Smooth muscle cell of the brain vasculature (primary cell): ENCODE measurements at regions not wholly inside any gene's neighbourhood (a gene's known extent, or its start where the extent isn't known, plus 50 kb on each side); places are given as distances from the start of the nearest gene placed in this dataset.

Experiments
- DNase-seq: peaks from one replicate; pipeline ENCODE4 v3.0.0-alpha.2; 2012; ENCODE audit warnings: low read depth, low spot score

DNA sequence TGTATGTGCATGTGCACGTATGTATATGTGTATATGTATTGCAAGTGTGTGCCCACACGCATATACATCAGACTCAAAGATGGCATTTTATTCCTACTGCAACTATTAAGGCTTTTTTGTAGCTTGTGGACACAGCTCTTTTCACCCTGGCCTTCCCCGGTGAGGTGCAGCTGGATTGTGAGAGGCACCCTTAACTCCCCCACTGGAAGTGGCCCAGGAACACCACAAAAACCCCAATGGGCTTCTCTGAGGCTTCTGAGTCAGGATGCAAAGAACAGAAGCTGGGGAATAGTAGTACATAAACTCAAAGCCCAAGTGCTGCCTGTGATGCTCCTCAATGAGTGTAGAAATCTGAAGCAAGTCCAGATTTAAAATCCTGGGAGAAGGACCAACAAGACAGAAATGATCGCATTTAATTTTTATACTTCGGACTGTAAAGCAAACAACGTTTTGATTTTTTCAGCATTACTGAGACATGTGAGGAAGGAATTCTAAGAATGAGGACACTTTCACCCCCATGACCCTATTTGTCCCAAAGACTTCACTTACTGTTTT, 369.2 kb upstream of the MGMT start:
- DNase-seq = no peak

DNA sequence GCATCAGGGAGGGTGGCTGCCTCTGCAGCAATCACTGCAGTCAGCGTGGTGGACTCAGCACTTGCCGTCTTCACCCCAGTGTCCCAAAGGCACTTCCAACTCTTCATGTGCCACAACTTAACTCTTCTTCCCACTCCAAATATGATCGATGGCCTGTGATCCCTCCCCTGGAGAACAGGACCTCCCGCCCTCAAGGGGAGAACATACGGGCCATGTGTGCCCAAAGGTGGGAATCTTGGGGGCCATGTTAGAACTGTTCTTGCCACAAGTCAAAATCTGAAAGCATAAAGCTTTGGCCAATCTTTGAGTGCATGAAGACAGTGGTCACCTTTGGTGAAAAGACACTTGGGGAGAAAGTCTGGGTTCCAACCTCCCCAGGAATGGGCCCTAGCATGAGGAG, 368.5 kb upstream of the MGMT start:
- DNase-seq = no peak

DNA sequence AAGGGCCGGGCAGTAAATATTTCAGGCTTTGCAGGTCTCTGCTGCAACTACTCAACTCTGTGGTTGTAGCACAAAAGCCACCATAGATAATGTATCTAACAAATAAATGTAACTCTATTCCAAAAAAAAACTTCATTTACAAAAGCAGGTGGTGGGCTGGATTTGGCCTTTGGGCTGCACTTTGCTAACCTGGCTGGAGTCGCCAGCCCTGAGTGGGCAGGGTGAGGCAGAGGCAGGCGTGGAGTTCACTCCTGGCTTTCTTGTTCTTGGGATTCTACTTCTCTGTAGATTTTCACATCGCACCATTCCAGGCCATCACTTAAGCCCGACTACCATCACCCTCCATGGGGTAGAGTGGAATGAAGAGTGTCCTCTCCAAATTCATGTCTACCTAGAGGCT, 367.6 kb upstream of the MGMT start:
- no peak for DNase-seq

DNA sequence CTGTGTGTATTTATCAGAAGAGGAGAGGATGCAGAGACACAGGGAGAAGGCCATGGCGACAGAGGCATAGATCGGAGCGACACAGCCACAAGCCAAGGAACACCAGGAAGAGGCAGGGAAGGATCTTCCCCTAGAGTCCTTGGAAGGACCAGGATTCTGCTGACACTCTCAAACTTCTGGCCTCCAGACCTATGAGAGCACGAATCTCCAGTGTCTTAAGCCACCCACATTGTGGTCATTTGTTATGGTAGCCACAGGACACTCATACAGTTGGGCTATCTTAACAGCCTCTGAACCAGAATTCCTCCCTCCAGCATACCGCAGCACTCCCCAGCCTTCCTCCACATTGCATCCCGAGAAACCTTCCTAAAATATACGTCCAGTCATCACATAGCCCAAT, 367.0 kb upstream of the MGMT start:
- DNase-seq = no peak

DNA sequence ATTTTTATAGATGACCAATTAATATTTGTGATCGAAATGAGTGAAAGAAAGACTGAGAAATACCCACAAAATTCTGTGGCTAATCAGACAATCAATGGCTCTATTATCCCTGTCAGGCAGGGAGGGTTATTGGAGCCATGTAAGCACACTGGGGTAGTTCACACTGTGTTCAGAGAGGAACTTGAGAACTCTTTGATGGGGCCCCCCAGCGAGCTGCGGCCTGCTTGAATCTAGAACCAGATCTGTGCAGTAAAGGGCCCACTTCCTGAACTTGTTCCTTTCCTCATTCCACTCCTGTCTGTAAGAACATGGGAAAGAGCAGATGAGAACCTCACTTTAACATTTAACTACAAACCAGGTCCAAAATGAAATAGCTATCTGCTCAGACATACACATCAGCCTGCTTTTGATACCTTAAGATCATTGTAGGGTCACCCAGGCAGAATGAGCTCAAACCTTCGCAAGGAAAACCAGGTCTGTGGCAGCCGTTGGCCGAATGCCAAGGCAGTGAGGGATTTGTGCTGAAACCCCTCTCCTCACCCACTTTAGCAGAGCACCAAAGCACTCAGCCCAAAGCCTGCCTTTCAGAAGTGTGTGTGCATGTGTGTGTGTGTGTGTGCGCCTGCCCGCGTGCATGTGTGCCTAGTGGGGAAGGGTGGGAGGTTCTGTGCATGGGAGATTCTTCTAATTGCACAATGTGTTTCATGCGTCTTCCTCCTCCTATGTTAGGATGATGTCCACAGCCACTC, 365.6 kb upstream of the MGMT start:
- no peak for DNase-seq

GRCh38 chr10:129102906-129103693, 363.9 kb upstream of the MGMT start:
- DNase-seq = no peak

DNA sequence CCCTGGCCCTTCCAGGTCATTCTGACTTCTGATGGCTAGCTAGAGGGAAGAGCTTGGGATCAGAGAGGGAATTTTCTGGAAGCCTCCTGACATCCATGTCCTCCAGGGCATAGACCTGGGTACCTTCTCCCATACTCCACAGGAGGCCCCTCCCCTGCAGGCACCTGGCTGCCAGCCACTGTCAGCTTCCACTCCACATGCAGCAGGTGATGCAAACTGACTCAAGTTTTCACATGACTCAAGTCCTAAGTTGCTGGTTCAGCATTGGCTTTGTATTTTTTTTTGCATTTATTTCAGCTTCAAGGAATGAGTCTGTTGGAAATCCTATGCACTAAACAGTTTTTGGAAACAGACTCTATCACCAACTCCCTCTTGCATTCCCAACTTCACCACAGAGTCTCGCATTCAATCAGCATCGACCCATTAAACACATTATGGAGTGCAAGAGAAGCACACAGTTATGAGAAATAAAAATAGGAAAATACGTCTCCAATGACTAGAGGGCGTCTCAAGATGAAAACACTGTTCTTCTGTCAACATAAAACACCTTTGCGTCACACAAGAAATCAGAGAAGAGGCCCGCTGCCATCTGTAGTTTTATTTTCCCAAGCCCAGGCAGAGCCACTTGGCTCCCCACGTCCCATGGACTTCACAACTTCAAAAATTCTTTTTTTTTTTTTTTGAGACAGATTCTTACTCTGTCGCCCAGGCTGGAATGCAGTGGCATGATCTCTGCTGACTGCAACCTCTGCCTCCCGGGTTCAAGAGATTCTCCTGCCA, 362.6 kb upstream of the MGMT start:
- DNase-seq = no peak

DNA sequence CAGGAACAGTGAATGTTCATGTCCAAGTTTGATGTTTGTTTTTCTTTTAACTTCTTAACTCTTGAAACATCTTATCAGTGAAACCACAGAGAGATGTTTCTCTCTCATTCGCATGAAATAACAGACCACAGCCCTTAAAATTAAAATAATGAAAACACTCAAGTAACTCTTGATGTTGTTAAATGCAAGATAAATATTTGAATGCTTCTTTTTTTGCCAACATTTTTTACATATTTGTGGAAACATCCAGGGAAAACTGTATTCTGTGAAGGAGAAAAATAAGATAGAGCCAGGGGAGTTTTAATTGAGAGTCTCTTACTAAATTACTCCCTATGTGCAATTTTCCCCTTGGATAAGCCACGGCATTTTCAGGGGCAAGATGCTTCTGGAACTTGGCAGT, 361.8 kb upstream of the MGMT start:
- no peak for DNase-seq

- DNase-seq = no peak
Observed at GRCh38 chr10:129106314-129106713, 360.7 kb upstream of the MGMT start.

DNA sequence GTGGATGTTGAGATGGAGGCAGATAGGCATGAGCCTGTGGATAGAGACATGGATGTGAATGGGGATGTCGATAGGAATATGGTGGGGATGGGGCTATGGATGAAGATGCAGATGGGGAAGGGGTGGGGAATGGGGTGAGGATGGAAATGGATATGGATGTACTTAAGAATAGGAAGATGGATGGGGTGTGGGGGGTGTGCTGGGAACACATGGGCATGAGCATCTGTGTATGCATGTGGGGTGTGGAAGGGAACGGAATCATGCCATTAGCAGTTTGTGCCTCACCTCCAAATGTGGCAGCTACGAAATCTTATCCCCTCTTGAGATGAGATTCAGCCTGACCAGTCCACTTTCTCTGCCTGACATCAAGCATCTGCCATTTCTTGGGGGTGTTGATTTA, 359.5 kb upstream of the MGMT start:
- DNase-seq = no peak

GRCh38 chr10:129108378-129108777, 358.7 kb upstream of the MGMT start:
- no peak for DNase-seq

GRCh38 chr10:129108994-129109393, 358.0 kb upstream of the MGMT start:
- no peak for DNase-seq

GRCh38 chr10:129110780-129111179, 356.3 kb upstream of the MGMT start:
- no peak for DNase-seq

- DNase-seq = no peak
Observed at GRCh38 chr10:129111922-129112321, 355.1 kb upstream of the MGMT start.

DNA sequence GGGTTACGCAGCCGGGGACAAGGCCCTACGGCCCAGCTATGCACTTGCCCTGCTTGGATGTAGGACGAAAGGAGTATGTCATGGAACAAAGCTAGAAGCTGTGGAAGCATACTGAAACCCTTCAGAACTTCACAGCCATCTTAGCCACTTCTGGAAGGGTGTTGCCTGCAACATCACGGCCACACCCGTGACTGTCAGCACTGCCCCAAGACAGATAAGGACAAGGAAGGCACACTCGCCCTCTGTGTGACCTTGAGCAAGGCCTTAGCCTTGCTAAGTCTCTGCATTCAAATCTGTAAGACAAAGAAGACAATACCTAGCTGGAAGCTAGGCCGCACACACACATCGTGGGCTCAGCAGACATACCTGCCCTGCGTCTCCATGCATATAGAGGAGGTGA, 352.5 kb upstream of the MGMT start:
- no peak for DNase-seq

- DNase-seq = no peak
Observed at GRCh38 chr10:129116371-129116770, 350.7 kb upstream of the MGMT start.

GRCh38 chr10:129120441-129120840, 346.6 kb upstream of the MGMT start:
- no peak for DNase-seq

DNA sequence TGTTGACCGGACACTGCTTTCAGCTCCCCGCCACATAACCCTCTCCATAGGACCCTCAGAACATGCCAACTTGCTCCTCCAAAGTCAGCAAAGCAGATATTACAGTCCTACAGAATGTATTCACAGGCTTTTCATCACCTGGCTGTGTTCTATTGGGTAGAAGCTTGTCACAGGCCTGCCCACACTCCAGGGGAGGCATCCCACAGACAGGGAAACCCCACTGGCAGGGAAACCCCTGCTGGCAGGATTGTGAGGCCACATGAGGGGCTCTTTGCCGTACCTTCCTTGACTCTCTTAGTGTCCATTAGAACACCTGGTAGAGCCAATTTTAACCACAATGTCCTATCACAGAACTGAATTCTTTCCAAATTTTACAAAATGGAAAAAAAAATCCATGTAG, 344.2 kb upstream of the MGMT start:
- DNase-seq = no peak

DNA sequence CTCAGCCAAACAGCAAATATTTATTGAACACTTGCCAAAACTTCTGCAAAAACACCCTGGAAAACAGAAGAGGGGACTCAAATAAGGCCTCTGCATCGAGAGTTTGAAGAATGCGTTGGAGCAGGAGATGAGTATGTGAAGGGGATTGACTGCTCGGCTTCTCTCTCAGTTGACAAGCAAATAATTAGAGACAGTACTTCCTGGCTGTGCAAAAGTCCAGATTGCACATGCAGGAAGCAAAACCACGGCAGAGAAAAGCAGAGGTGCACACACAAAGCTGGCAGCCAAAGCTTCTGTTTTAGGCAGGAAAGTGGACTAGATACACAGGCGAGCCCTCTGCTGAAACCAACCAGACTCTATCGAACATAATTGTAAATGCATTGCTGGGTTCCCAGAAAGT, 343.6 kb upstream of the MGMT start:
- DNase-seq = no peak

DNA sequence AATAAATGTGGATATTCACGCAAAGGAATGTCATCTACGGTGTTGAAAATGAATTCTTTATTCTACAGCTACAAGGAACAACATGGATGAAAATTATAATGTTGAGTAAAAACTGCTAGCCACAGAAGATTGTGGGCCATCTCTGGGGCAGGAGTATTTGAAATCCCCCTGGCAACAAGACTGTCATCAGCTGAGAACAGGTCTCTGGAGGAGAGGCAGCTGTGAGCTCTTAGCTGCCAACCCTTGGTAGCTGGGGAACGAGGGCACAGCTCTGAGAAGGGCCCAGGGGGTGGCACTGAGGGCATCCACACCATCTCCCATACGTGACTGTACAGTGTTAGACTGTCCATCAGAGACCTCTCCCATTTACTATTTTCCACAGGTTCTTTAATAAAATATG, 340.1 kb upstream of the MGMT start:
- no peak for DNase-seq

- DNase-seq = no peak
Observed at GRCh38 chr10:129131457-129132132, 335.4 kb upstream of the MGMT start.

GRCh38 chr10:129133856-129134255, 333.2 kb upstream of the MGMT start:
- DNase-seq = no peak
